ENCODE measurements at regions not wholly inside any gene's neighbourhood (a gene's known extent, or its start where the extent isn't known, plus 50 kb on each side); places are given as distances from the start of the nearest gene placed in this dataset.

- H3K4me1 ChIP-seq (ENCODE audit: control insufficient read depth in 5 of 5, insufficient read depth in 5 of 5, low read length in 5 of 5), result peaks cover 0 to 6% (median 4%) of the 10 kb centered on the region in 5 donors
- H3K9me3 ChIP-seq (ENCODE audit: control insufficient read depth in 5 of 5, low read length in 5 of 5), result no peaks in the 10 kb centered on the region
- H3K9ac ChIP-seq (ENCODE audit: low read length in 5 of 5), result no peak overlapping the region
- no peak overlapping the region for H3K4me3 ChIP-seq (ENCODE audit: low read depth in 1 of 5, low read length in 5 of 5)
- H3K36me3 ChIP-seq (ENCODE audit: control insufficient read depth in 5 of 5, insufficient read depth in 5 of 5, low read length in 5 of 5), result no peaks in the 10 kb centered on the region
- H3K27me3 ChIP-seq (ENCODE audit: control insufficient read depth in 5 of 5, insufficient read depth in 4 of 5, low read length in 5 of 5), result no peaks in the 10 kb centered on the region
- no peak overlapping the region for H3K27ac ChIP-seq (ENCODE audit: low read depth, low read length)
These were observed 300.9 kb downstream of the PYDC2 start for GRCh38 chr3:191761906-191762305.

GRCh38 chr3:191762323-191762960 lies 301.5 kb downstream of the PYDC2 start:
- Histone ChIP-seq H3K27ac (ENCODE audit: low read depth, low read length) (no peak overlapping the region), H3K27me3 (ENCODE audit: control insufficient read depth in 5 of 5, insufficient read depth in 4 of 5, low read length in 5 of 5) (no peaks in the 10 kb centered on the region), H3K4me1 (ENCODE audit: control insufficient read depth in 5 of 5, insufficient read depth in 5 of 5, low read length in 5 of 5) (peaks cover 0 to 6% (median 4%) of the 10 kb centered on the region in 5 donors), H3K4me3 (ENCODE audit: low read depth in 1 of 5, low read length in 5 of 5) (peak overlapping the region in 1 of 5 donors; percentile 44), H3K9ac (ENCODE audit: low read length in 5 of 5) (no peak overlapping the region), H3K36me3 (ENCODE audit: control insufficient read depth in 5 of 5, insufficient read depth in 5 of 5, low read length in 5 of 5) (no peaks in the 10 kb centered on the region), H3K9me3 (ENCODE audit: control insufficient read depth in 5 of 5, low read length in 5 of 5) (no peaks in the 10 kb centered on the region)

- no peaks in the 10 kb centered on the region for H3K4me1 ChIP-seq (ENCODE audit: control insufficient read depth in 5 of 5, insufficient read depth in 5 of 5, low read length in 5 of 5)
- H3K9ac ChIP-seq (ENCODE audit: low read length in 5 of 5), result no peak overlapping the region
- no peak overlapping the region for H3K27ac ChIP-seq (ENCODE audit: low read depth, low read length)
- H3K27me3 ChIP-seq (ENCODE audit: control insufficient read depth in 5 of 5, insufficient read depth in 4 of 5, low read length in 5 of 5), result no peaks in the 10 kb centered on the region
- peaks cover 0 to 3% (median 0%) of the 10 kb centered on the region in 5 donors for H3K9me3 ChIP-seq (ENCODE audit: control insufficient read depth in 5 of 5, low read length in 5 of 5)
- no peak overlapping the region for H3K4me3 ChIP-seq (ENCODE audit: low read depth in 1 of 5, low read length in 5 of 5)
- no peaks in the 10 kb centered on the region for H3K36me3 ChIP-seq (ENCODE audit: control insufficient read depth in 5 of 5, insufficient read depth in 5 of 5, low read length in 5 of 5)
These were observed 307.5 kb downstream of the PYDC2 start for GRCh38 chr3:191768421-191768820.

- Histone ChIP-seq H3K27ac (ENCODE audit: low read depth, low read length) (no peak overlapping the region), H3K4me3 (ENCODE audit: low read depth in 1 of 5, low read length in 5 of 5) (no peak overlapping the region), H3K9ac (ENCODE audit: low read length in 5 of 5) (no peak overlapping the region), H3K9me3 (ENCODE audit: control insufficient read depth in 5 of 5, low read length in 5 of 5) (peaks cover 0 to 3% (median 0%) of the 10 kb centered on the region in 5 donors), H3K36me3 (ENCODE audit: control insufficient read depth in 5 of 5, insufficient read depth in 5 of 5, low read length in 5 of 5) (no peaks in the 10 kb centered on the region), H3K27me3 (ENCODE audit: control insufficient read depth in 5 of 5, insufficient read depth in 4 of 5, low read length in 5 of 5) (no peaks in the 10 kb centered on the region), H3K4me1 (ENCODE audit: control insufficient read depth in 5 of 5, insufficient read depth in 5 of 5, low read length in 5 of 5) (no peaks in the 10 kb centered on the region)
These were observed 309.6 kb downstream of the PYDC2 start for GRCh38 chr3:191770541-191770940.

- Histone ChIP-seq H3K27me3 (ENCODE audit: control insufficient read depth in 5 of 5, insufficient read depth in 4 of 5, low read length in 5 of 5) (no peaks in the 10 kb centered on the region), H3K9ac (ENCODE audit: low read length in 5 of 5) (no peak overlapping the region), H3K4me3 (ENCODE audit: low read depth in 1 of 5, low read length in 5 of 5) (no peak overlapping the region), H3K36me3 (ENCODE audit: control insufficient read depth in 5 of 5, insufficient read depth in 5 of 5, low read length in 5 of 5) (no peaks in the 10 kb centered on the region), H3K9me3 (ENCODE audit: control insufficient read depth in 5 of 5, low read length in 5 of 5) (peaks cover 0 to 5% (median 2%) of the 10 kb centered on the region in 5 donors), H3K4me1 (ENCODE audit: control insufficient read depth in 5 of 5, insufficient read depth in 5 of 5, low read length in 5 of 5) (no peaks in the 10 kb centered on the region), H3K27ac (ENCODE audit: low read depth, low read length) (no peak overlapping the region)
These were observed 313.5 kb downstream of the PYDC2 start for GRCh38 chr3:191774485-191774884.

GRCh38 chr3:191775451-191776233 lies 314.7 kb downstream of the PYDC2 start:
- Histone ChIP-seq H3K4me3 (ENCODE audit: low read depth in 1 of 5, low read length in 5 of 5) (no peak overlapping the region), H3K27me3 (ENCODE audit: control insufficient read depth in 5 of 5, insufficient read depth in 4 of 5, low read length in 5 of 5) (no peaks in the 10 kb centered on the region), H3K9ac (ENCODE audit: low read length in 5 of 5) (no peak overlapping the region), H3K9me3 (ENCODE audit: control insufficient read depth in 5 of 5, low read length in 5 of 5) (peaks cover 0 to 4% (median 2%) of the 10 kb centered on the region in 5 donors), H3K36me3 (ENCODE audit: control insufficient read depth in 5 of 5, insufficient read depth in 5 of 5, low read length in 5 of 5) (no peaks in the 10 kb centered on the region), H3K27ac (ENCODE audit: low read depth, low read length) (no peak overlapping the region), H3K4me1 (ENCODE audit: control insufficient read depth in 5 of 5, insufficient read depth in 5 of 5, low read length in 5 of 5) (no peaks in the 10 kb centered on the region)

- no peak overlapping the region for H3K4me3 ChIP-seq (ENCODE audit: low read depth in 1 of 5, low read length in 5 of 5)
- peaks cover 0 to 4% (median 0%) of the 10 kb centered on the region in 5 donors for H3K9me3 ChIP-seq (ENCODE audit: control insufficient read depth in 5 of 5, low read length in 5 of 5)
- H3K36me3 ChIP-seq (ENCODE audit: control insufficient read depth in 5 of 5, insufficient read depth in 5 of 5, low read length in 5 of 5), result no peaks in the 10 kb centered on the region
- no peak overlapping the region for H3K27ac ChIP-seq (ENCODE audit: low read depth, low read length)
- H3K9ac ChIP-seq (ENCODE audit: low read length in 5 of 5), result no peak overlapping the region
- H3K4me1 ChIP-seq (ENCODE audit: control insufficient read depth in 5 of 5, insufficient read depth in 5 of 5, low read length in 5 of 5), result no peaks in the 10 kb centered on the region
- H3K27me3 ChIP-seq (ENCODE audit: control insufficient read depth in 5 of 5, insufficient read depth in 4 of 5, low read length in 5 of 5), result no peaks in the 10 kb centered on the region
These were observed 320.1 kb downstream of the PYDC2 start for GRCh38 chr3:191781044-191781443.

- no peaks in the 10 kb centered on the region for H3K9me3 ChIP-seq (ENCODE audit: control insufficient read depth in 5 of 5, low read length in 5 of 5)
- H3K36me3 ChIP-seq (ENCODE audit: control insufficient read depth in 5 of 5, insufficient read depth in 5 of 5, low read length in 5 of 5), result no peaks in the 10 kb centered on the region
- H3K27me3 ChIP-seq (ENCODE audit: control insufficient read depth in 5 of 5, insufficient read depth in 4 of 5, low read length in 5 of 5), result no peaks in the 10 kb centered on the region
- H3K4me3 ChIP-seq (ENCODE audit: low read depth in 1 of 5, low read length in 5 of 5), result no peak overlapping the region
- no peak overlapping the region for H3K27ac ChIP-seq (ENCODE audit: low read depth, low read length)
- no peaks in the 10 kb centered on the region for H3K4me1 ChIP-seq (ENCODE audit: control insufficient read depth in 5 of 5, insufficient read depth in 5 of 5, low read length in 5 of 5)
- H3K9ac ChIP-seq (ENCODE audit: low read length in 5 of 5), result no peak overlapping the region
These were observed 322.1 kb downstream of the PYDC2 start for GRCh38 chr3:191783024-191783423.

- Histone ChIP-seq H3K27me3 (ENCODE audit: control insufficient read depth in 5 of 5, insufficient read depth in 4 of 5, low read length in 5 of 5) (no peaks in the 10 kb centered on the region), H3K27ac (ENCODE audit: low read depth, low read length) (no peak overlapping the region), H3K9ac (ENCODE audit: low read length in 5 of 5) (no peak overlapping the region), H3K4me1 (ENCODE audit: control insufficient read depth in 5 of 5, insufficient read depth in 5 of 5, low read length in 5 of 5) (no peaks in the 10 kb centered on the region), H3K4me3 (ENCODE audit: low read depth in 1 of 5, low read length in 5 of 5) (no peak overlapping the region), H3K36me3 (ENCODE audit: control insufficient read depth in 5 of 5, insufficient read depth in 5 of 5, low read length in 5 of 5) (no peaks in the 10 kb centered on the region), H3K9me3 (ENCODE audit: control insufficient read depth in 5 of 5, low read length in 5 of 5) (peaks cover 0 to 4% (median 0%) of the 10 kb centered on the region in 5 donors)
These were observed 330.0 kb downstream of the PYDC2 start for GRCh38 chr3:191790934-191791333.

GRCh38 chr3:191792580-191792979 lies 331.6 kb downstream of the PYDC2 start:
- Histone ChIP-seq H3K36me3 (ENCODE audit: control insufficient read depth in 5 of 5, insufficient read depth in 5 of 5, low read length in 5 of 5) (no peaks in the 10 kb centered on the region), H3K4me3 (ENCODE audit: low read depth in 1 of 5, low read length in 5 of 5) (no peak overlapping the region), H3K9ac (ENCODE audit: low read length in 5 of 5) (no peak overlapping the region)

More at GRCh38 chr3:191792580-191792979, 331.6 kb downstream of the PYDC2 start:
- H3K27ac ChIP-seq (ENCODE audit: low read depth, low read length), result no peak overlapping the region
- H3K27me3 ChIP-seq (ENCODE audit: control insufficient read depth in 5 of 5, insufficient read depth in 4 of 5, low read length in 5 of 5), result no peaks in the 10 kb centered on the region
- no peaks in the 10 kb centered on the region for H3K4me1 ChIP-seq (ENCODE audit: control insufficient read depth in 5 of 5, insufficient read depth in 5 of 5, low read length in 5 of 5)
- H3K9me3 ChIP-seq (ENCODE audit: control insufficient read depth in 5 of 5, low read length in 5 of 5), result peaks cover 0 to 4% (median 0%) of the 10 kb centered on the region in 5 donors

Measured in subcutaneous abdominal adipose tissue (tissue), 5 donors.